SK-N-SH treated with all-trans-retinoic acid at 6 μM for 48 hours (cell line): ENCODE measurements at regions not wholly inside any gene's neighbourhood (a gene's known extent, or its start where the extent isn't known, plus 50 kb on each side); places are given as distances from the start of the nearest gene placed in this dataset.

Source experiments
- GLIS3 ChIP-seq: fragments of 250-450 bp; sonication (Bioruptor Pico); IDR thresholded peaks from 2 replicates; pipeline ENCODE4 v1.5.0; 2020; ENCODE audit warnings: mild to moderate bottlenecking, moderate library complexity
- PPARA ChIP-seq: fragments of 250-450 bp; sonication (Bioruptor Pico); IDR thresholded peaks from 2 replicates; pipeline ENCODE4 v1.5.0; 2020; ENCODE audit warnings: mild to moderate bottlenecking, borderline replicate concordance
- ZFP3 ChIP-seq: fragments of 250-450 bp; sonication (Bioruptor Pico); IDR thresholded peaks from 2 replicates; pipeline ENCODE4 v1.5.0; 2020; ENCODE audit warnings: mild to moderate bottlenecking, moderate library complexity
- ZFP30 ChIP-seq: fragments of 450-650 bp; formaldehyde crosslinking; IDR thresholded peaks from 2 replicates; pipeline ENCODE4 v1.5.0; 2022; ENCODE audit warnings: mild to moderate bottlenecking, moderate library complexity
- ZNF565 ChIP-seq: fragments of 450-650 bp; formaldehyde crosslinking; conservative IDR thresholded peaks from 2 replicates; pipeline ENCODE4 v1.5.0; 2020; ENCODE audit warnings: low read depth, mild to moderate bottlenecking, moderate library complexity
- ZNF70 ChIP-seq: fragments of 450-650 bp; formaldehyde crosslinking; IDR thresholded peaks from 2 replicates; pipeline ENCODE4 v1.5.0; 2020; ENCODE audit warnings: mild to moderate bottlenecking, moderate library complexity
- TF ChIP-seq, protein P1 (sequence below): fragments of 250-450 bp; sonication (Bioruptor Pico); IDR thresholded peaks from 2 replicates; pipeline ENCODE4 v1.8.0; 2020; ENCODE audit warnings: mild to moderate bottlenecking, moderate library complexity, borderline replicate concordance

GRCh38 chr7:67547183-67547907 is 550.7 kb downstream of the TYW1 start:
- no peak for TF ChIP-seq ZNF565 (CRISPR knock-in tag)
- TF ChIP-seq GLIS3 (CRISPR knock-in tag): no peak
- TF ChIP-seq, protein P1, sequence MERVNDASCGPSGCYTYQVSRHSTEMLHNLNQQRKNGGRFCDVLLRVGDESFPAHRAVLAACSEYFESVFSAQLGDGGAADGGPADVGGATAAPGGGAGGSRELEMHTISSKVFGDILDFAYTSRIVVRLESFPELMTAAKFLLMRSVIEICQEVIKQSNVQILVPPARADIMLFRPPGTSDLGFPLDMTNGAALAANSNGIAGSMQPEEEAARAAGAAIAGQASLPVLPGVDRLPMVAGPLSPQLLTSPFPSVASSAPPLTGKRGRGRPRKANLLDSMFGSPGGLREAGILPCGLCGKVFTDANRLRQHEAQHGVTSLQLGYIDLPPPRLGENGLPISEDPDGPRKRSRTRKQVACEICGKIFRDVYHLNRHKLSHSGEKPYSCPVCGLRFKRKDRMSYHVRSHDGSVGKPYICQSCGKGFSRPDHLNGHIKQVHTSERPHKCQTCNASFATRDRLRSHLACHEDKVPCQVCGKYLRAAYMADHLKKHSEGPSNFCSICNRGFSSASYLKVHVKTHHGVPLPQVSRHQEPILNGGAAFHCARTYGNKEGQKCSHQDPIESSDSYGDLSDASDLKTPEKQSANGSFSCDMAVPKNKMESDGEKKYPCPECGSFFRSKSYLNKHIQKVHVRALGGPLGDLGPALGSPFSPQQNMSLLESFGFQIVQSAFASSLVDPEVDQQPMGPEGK (CRISPR knock-in tag): no peak
- TF ChIP-seq PPARA (CRISPR knock-in tag): no peak
- no peak for TF ChIP-seq ZFP30
- TF ChIP-seq ZFP3 (CRISPR knock-in tag): no peak
- no peak for TF ChIP-seq ZNF70 (CRISPR knock-in tag)
